ENCODE measurements at regions not wholly inside any gene's neighbourhood (a gene's known extent, or its start where the extent isn't known, plus 50 kb on each side); places are given as distances from the start of the nearest gene placed in this dataset.

DNA sequence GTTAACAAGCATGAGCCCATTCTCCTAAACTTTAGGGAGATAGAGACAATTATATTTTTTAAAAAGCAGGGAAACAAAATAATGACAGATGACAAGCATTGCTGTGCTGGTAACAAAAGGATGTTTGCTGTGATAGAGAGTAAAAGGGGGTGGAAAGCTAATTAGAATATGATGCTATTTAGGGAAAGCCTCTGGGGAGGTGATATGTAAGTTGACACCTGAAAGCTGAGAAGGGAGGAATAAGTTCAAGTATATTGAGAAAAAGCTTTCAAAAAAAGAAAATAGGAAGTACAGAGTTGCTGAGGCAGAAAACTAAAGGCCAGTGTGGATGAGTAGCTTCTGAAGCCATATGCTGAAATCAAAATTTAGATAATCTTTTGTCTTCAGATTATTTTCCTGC, 565.2 kb upstream of the NRXN1 start:
- Mint-ChIP-seq H3K27ac (no peak overlapping the region), H3K4me1 (no peaks in the 10 kb centered on the region), H3K9me3 (ENCODE audit: low read depth) (peaks cover 6% of the 10 kb centered on the region), H3K4me3 (no peak overlapping the region), H3K36me3 (ENCODE audit: low read depth) (no peaks in the 10 kb centered on the region), H3K27me3 (no peaks in the 10 kb centered on the region)
- DNase-seq (no peak), ATAC-seq (no peak)
- ChIA-PET POLR2A (no interaction called here), CTCF (no interaction called here)
- intact Hi-C loops (cut with DNase I, micrococcal nuclease), result no loop called here

DNA sequence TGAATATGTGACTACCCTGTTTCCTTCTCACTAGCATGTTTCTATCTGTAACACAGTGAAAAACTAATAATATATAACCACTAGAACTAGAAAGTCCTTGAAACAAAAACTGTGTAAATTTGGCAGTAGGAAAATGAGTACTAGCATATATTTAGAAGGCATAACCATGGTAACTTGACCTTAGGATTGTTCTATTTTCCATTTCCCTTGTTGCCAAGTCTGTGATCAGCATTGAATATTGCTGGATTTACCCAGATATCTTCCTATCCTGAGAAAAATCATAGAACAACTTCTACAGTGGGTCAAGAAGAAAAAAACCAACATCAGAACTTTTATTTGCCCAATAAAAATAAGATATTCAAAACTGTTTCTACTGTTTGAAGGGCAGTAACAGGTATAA, 563.9 kb upstream of the NRXN1 start:
- ATAC-seq (no peak), DNase-seq (no peak)
- ChIA-PET CTCF (interaction anchor here (0.8 kb wide), 1 partner anchor 14 kb away, joined by 3 read pairs; no protein-coding TSS in a partner anchor), POLR2A (no interaction called here)
- H3K27ac Mint-ChIP-seq, result no peak overlapping the region
- no peaks in the 10 kb centered on the region for H3K36me3 Mint-ChIP-seq (ENCODE audit: low read depth)
- no peak overlapping the region for H3K4me3 Mint-ChIP-seq
- intact Hi-C loops (cut with DNase I, micrococcal nuclease), result no loop called here
- no peaks in the 10 kb centered on the region for H3K27me3 Mint-ChIP-seq
- no peaks in the 10 kb centered on the region for H3K4me1 Mint-ChIP-seq
- H3K9me3 Mint-ChIP-seq (ENCODE audit: low read depth), result peaks cover 6% of the 10 kb centered on the region

- DNase-seq (no peak), ATAC-seq (no peak)
- intact Hi-C loops (cut with DNase I, micrococcal nuclease), result no loop called here
- H3K36me3 Mint-ChIP-seq (ENCODE audit: low read depth), result no peaks in the 10 kb centered on the region
- no peaks in the 10 kb centered on the region for H3K27me3 Mint-ChIP-seq
- no peak overlapping the region for H3K27ac Mint-ChIP-seq
- H3K4me1 Mint-ChIP-seq, result no peaks in the 10 kb centered on the region
- ChIA-PET POLR2A (no interaction called here), CTCF (no interaction called here)
- no peak overlapping the region for H3K4me3 Mint-ChIP-seq
- peaks cover 11% of the 10 kb centered on the region for H3K9me3 Mint-ChIP-seq (ENCODE audit: low read depth)
Measured at GRCh38 chr2:51581636-51582267, 549.8 kb upstream of the NRXN1 start.

DNA sequence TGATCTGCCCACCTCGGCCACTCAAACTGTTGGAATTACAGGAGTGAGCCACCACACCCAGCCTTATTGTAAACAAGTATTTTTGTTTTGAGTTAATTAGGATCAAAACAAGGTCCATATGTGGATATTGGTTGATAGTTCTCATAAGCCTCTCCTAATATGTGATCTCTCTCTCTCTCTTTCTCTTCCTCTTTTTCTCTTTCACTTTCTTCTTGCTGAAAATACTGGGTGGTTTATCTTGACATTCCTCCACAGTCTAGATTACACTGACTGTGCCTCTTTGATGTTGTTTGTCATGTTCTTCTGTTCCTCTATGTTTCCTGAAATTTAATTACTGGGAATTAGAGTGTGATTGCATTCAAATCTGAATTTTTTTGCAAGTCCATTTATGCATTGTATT, 547.5 kb upstream of the NRXN1 start:
- DNase-seq (no peak), ATAC-seq (no peak)
- Mint-ChIP-seq H3K4me1 (no peaks in the 10 kb centered on the region), H3K36me3 (ENCODE audit: low read depth) (no peaks in the 10 kb centered on the region), H3K9me3 (ENCODE audit: low read depth) (peaks cover 8% of the 10 kb centered on the region), H3K4me3 (no peak overlapping the region), H3K27ac (no peak overlapping the region), H3K27me3 (no peaks in the 10 kb centered on the region)
- ChIA-PET CTCF (no interaction called here), POLR2A (no interaction called here)
- intact Hi-C loops (cut with DNase I, micrococcal nuclease), result no loop called here

GRCh38 chr2:51575181-51575580, 543.2 kb upstream of the NRXN1 start:
- no peak for ATAC-seq
- H3K27me3 Mint-ChIP-seq, result no peaks in the 10 kb centered on the region
- ChIA-PET CTCF (no interaction called here), POLR2A (interaction anchor here (0.7 kb wide), 1 partner anchor 12 kb away, joined by 3 read pairs; no protein-coding TSS in a partner anchor)
- H3K4me1 Mint-ChIP-seq, result no peaks in the 10 kb centered on the region
- peaks cover 8% of the 10 kb centered on the region for H3K9me3 Mint-ChIP-seq (ENCODE audit: low read depth)
- DNase-seq, result no peak
- no peaks in the 10 kb centered on the region for H3K36me3 Mint-ChIP-seq (ENCODE audit: low read depth)
- intact Hi-C loops (cut with DNase I, micrococcal nuclease), result no loop called here
- H3K27ac Mint-ChIP-seq, result no peak overlapping the region
- H3K4me3 Mint-ChIP-seq, result no peak overlapping the region

DNA sequence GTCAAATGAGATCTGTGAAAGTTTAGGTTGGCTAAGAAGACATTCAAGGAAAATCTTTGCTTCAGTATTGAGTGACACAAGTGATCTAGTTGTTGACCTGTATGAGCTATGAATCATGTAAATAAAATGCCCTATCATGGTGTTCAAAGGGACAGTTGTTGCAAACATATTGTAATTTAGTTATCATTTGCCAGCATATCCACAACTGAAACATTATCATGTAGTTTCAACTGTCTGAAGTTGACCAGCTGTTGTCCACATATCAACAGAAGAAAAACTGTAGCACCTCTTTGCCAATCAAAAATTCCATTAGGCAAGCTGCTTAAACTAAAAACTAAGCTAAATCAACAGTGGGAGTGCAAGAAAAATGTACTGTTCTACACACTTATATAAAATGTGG, 527.1 kb upstream of the NRXN1 start:
- intact Hi-C loops (cut with DNase I, micrococcal nuclease), result no loop called here

DNA sequence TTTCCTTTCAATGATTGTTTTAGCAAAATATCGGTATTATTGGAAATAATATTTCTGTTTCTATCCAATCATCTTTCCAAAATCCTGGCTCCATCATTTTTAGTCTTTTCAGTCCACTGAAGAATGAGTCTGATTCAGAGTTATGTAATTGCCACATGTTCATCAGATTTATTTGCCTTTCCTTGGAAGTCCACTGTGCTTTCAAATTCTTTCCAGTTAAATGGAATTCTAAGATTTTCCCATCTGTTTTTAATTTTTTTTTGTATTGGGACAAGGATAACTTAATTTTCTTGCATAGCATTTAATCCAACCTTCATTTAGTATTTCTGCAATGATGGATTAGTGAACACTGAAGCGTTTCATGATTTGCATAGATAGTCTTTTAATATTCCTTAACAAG, 521.5 kb upstream of the NRXN1 start:
- no peaks in the 10 kb centered on the region for H3K27me3 Mint-ChIP-seq
- DNase-seq, result no peak
- ATAC-seq, result no peak
- CTCF ChIA-PET, result no interaction called here
- no peaks in the 10 kb centered on the region for H3K4me1 Mint-ChIP-seq
- intact Hi-C loops (cut with DNase I, micrococcal nuclease), result no loop called here
- no peak overlapping the region for H3K4me3 Mint-ChIP-seq
- H3K36me3 Mint-ChIP-seq (ENCODE audit: low read depth), result no peaks in the 10 kb centered on the region
- no peak overlapping the region for H3K27ac Mint-ChIP-seq
- POLR2A ChIA-PET, result no interaction called here
- peaks cover 6% of the 10 kb centered on the region for H3K9me3 Mint-ChIP-seq (ENCODE audit: low read depth)

More for the DNA sequence above, 527.1 kb upstream of the NRXN1 start:
- Mint-ChIP-seq H3K4me1 (no peaks in the 10 kb centered on the region), H3K4me3 (no peak overlapping the region), H3K27me3 (no peaks in the 10 kb centered on the region), H3K27ac (no peak overlapping the region), H3K9me3 (ENCODE audit: low read depth) (peaks cover 9% of the 10 kb centered on the region), H3K36me3 (ENCODE audit: low read depth) (no peaks in the 10 kb centered on the region)
- DNase-seq, result no peak
- ATAC-seq, result no peak
- ChIA-PET POLR2A (no interaction called here), CTCF (no interaction called here)

- H3K36me3 Mint-ChIP-seq (ENCODE audit: low read depth), result no peaks in the 10 kb centered on the region
- CTCF ChIA-PET, result interaction anchor here (1.6 kb wide), 1 partner anchor 14 kb away, joined by 3 read pairs; no protein-coding TSS in a partner anchor
- no peak overlapping the region for H3K4me3 Mint-ChIP-seq
- intact Hi-C loops (cut with DNase I, micrococcal nuclease), result no loop called here
- H3K27me3 Mint-ChIP-seq, result no peaks in the 10 kb centered on the region
- H3K4me1 Mint-ChIP-seq, result no peaks in the 10 kb centered on the region
- peaks cover 5% of the 10 kb centered on the region for H3K9me3 Mint-ChIP-seq (ENCODE audit: low read depth)
- H3K27ac Mint-ChIP-seq, result no peak overlapping the region
- ATAC-seq (no peak), DNase-seq (no peak)
- POLR2A ChIA-PET, result no interaction called here
Measured at GRCh38 chr2:51535763-51536162, 503.8 kb upstream of the NRXN1 start.

DNA sequence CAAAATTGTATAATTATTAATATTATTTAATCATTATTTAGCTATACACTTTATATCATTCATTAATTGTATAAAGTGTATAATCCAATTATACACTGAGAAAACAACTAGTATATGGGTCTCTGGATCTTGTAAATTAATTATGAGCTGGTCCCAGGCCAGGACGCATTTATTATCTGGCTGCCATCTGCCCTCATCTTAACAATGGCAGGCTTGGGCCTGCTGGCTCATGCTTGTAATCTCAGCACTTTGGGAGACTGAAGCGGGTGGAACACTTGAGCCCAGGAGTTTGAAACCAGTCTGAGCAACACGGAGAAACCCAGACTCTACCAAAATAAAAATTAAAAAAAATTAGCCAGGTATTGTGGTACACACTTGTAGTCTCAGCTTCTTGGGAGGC, 502.2 kb upstream of the NRXN1 start:
- H3K4me3 Mint-ChIP-seq, result no peak overlapping the region
- ATAC-seq (no peak), DNase-seq (no peak)
- no peaks in the 10 kb centered on the region for H3K4me1 Mint-ChIP-seq
- POLR2A ChIA-PET, result no interaction called here
- H3K36me3 Mint-ChIP-seq (ENCODE audit: low read depth), result no peaks in the 10 kb centered on the region
- H3K27me3 Mint-ChIP-seq, result no peaks in the 10 kb centered on the region
- peaks cover 6% of the 10 kb centered on the region for H3K9me3 Mint-ChIP-seq (ENCODE audit: low read depth)
- CTCF ChIA-PET, result no interaction called here
- H3K27ac Mint-ChIP-seq, result no peak overlapping the region
- intact Hi-C loops (cut with DNase I, micrococcal nuclease), result no loop called here

DNA sequence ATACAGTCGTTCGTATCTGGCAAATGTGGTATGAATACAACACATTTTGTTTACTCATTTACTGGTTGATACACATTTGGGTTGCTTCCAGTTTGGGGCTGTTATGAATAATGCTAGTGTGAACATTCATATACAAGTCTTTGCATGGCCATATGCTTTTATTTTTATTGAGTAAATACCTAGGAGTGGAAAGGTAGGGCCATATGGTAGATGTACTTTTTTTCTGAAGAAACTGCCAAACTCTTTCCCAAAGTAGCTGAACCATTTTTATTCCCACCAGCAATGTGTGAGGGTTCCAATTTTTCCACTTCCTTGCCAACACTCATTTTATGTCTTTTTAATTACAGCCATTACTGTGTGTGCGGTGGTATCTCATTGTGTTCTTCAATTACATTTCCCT, 496.2 kb upstream of the NRXN1 start:
- H3K36me3 Mint-ChIP-seq (ENCODE audit: low read depth), result no peaks in the 10 kb centered on the region
- DNase-seq (no peak), ATAC-seq (no peak)
- H3K27me3 Mint-ChIP-seq, result no peaks in the 10 kb centered on the region
- intact Hi-C loops (cut with DNase I, micrococcal nuclease), result no loop called here
- H3K27ac Mint-ChIP-seq, result no peak overlapping the region
- no peaks in the 10 kb centered on the region for H3K4me1 Mint-ChIP-seq
- ChIA-PET CTCF (no interaction called here), POLR2A (no interaction called here)
- peaks cover 12% of the 10 kb centered on the region for H3K9me3 Mint-ChIP-seq (ENCODE audit: low read depth)
- no peak overlapping the region for H3K4me3 Mint-ChIP-seq

DNA sequence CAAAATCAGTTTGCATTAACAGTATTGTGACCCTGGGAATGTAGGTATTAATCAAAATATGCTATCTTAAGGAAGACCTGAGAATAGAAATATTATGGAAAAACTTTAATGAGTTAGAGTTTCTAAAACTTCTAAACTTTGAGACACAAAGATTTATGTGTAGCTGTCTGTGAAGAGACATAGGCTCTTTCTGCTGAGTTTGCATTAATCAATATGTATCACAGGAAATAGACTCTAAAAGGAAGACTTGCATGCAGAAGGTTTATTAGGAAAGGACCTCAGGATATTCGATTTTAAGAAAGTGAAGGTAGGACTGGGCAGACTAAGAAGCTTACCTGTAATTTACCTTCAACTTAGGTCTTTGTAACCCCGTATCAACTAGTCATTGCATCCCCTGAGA, 494.8 kb upstream of the NRXN1 start:
- intact Hi-C loops (cut with DNase I, micrococcal nuclease), result no loop called here
- ATAC-seq (no peak), DNase-seq (no peak)
- Mint-ChIP-seq H3K4me1 (no peaks in the 10 kb centered on the region), H3K27me3 (no peaks in the 10 kb centered on the region), H3K27ac (no peak overlapping the region), H3K9me3 (ENCODE audit: low read depth) (peaks cover 12% of the 10 kb centered on the region), H3K36me3 (ENCODE audit: low read depth) (no peaks in the 10 kb centered on the region), H3K4me3 (no peak overlapping the region)
- POLR2A ChIA-PET, result no interaction called here
- CTCF ChIA-PET, result no interaction called here

DNA sequence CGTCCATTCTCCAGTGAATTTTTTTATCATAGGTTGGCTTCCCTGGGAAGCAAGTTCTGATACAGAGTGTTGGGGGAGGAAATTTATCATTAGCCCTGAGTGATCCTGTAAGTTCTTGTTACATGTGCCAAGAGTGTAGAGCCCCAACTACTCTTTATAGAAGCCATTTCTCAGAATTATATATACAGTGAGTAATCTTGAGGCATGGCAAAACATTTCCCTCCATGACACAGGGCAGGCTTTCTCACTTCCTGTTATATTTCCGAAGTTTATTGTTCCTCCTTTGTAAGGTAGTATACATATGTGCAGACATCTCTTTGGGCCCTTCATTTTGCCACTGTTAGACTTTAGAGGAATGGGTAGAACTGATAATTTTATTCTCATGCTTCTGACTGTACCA, 484.7 kb upstream of the NRXN1 start:
- ChIA-PET CTCF (no interaction called here), POLR2A (no interaction called here)
- ATAC-seq, result no peak
- H3K27me3 Mint-ChIP-seq, result no peaks in the 10 kb centered on the region
- peaks cover 9% of the 10 kb centered on the region for H3K9me3 Mint-ChIP-seq (ENCODE audit: low read depth)
- DNase-seq, result no peak
- no peak overlapping the region for H3K27ac Mint-ChIP-seq
- H3K36me3 Mint-ChIP-seq (ENCODE audit: low read depth), result no peaks in the 10 kb centered on the region
- no peak overlapping the region for H3K4me3 Mint-ChIP-seq
- intact Hi-C loops (cut with DNase I, micrococcal nuclease), result no loop called here
- no peaks in the 10 kb centered on the region for H3K4me1 Mint-ChIP-seq

DNA sequence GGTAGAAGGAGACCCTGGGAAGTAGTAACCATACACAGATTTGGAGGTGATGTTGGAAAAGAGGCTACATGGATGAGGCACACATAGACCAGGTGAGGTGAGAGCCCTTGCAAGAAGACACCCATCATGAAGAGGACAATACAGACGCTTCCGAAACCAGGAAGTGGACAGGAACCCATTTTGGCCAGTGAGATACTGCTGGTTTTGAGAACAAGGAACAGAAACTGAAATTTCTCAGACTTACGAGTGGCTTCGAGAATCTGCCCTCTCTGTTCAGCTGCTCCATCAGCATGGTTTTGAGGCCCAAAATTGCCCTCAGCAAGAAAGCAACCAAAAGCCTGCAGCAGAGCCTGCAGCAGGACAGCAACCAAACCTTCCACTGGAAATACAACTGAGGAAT, 479.1 kb upstream of the NRXN1 start:
- H3K4me1 Mint-ChIP-seq, result no peaks in the 10 kb centered on the region
- no peak for DNase-seq
- ChIA-PET POLR2A (no interaction called here), CTCF (no interaction called here)
- peaks cover 4% of the 10 kb centered on the region for H3K9me3 Mint-ChIP-seq (ENCODE audit: low read depth)
- intact Hi-C loops (cut with DNase I, micrococcal nuclease), result no loop called here
- no peaks in the 10 kb centered on the region for H3K36me3 Mint-ChIP-seq (ENCODE audit: low read depth)
- no peaks in the 10 kb centered on the region for H3K27me3 Mint-ChIP-seq
- H3K27ac Mint-ChIP-seq, result no peak overlapping the region
- ATAC-seq, result no peak
- no peak overlapping the region for H3K4me3 Mint-ChIP-seq

Measured in activated CD4-positive, alpha-beta T cell treated with anti-CD3 and anti-CD28 coated beads for 36 hours (primary cell).